Cardiac fibroblast (primary cell): ENCODE measurements at regions not wholly inside any gene's neighbourhood (a gene's known extent, or its start where the extent isn't known, plus 50 kb on each side); places are given as distances from the start of the nearest gene placed in this dataset.

Experiments used
- DNase-seq, 2 donors: peaks; one replicate each; pipeline versions ENCODE4 v3.0.0 to v3.0.0-alpha.2; 2010; ENCODE audit warnings: low read depth in 2 of 2
- H3K4me3 ChIP-seq, 2 donors: replicated peaks in 1 of 2; 1 replicate in 1 of 2; 2 replicates in 1 of 2; pipeline ENCODE4 v1.5.1; 2011; ENCODE audit warnings: low read depth in 2 of 2, low read length in 2 of 2, mild to moderate bottlenecking in 2 of 2, moderate library complexity in 1 of 2
- CTCF ChIP-seq: IDR thresholded peaks from one replicate; pipeline ENCODE4 v1.5.1; 2011; ENCODE audit warnings: low read depth, mild to moderate bottlenecking, low read length, inconsistent platforms

- TF ChIP-seq CTCF: no peak
- DNase-seq: no peak
- H3K4me3 ChIP-seq: no peak overlapping the region
These were observed 87.8 kb upstream of the NTF3 start for GRCh38 chr12:5344131-5344530.

GRCh38 chr12:5345534-5345933, 86.4 kb upstream of the NTF3 start:
- H3K4me3 ChIP-seq: no peak overlapping the region
- TF ChIP-seq CTCF: no peak
- DNase-seq: no peak

- H3K4me3 ChIP-seq: no peak overlapping the region
- TF ChIP-seq CTCF: no peak
- DNase-seq: no peak
These were observed 83.9 kb upstream of the NTF3 start for GRCh38 chr12:5348057-5348456.

GRCh38 chr12:5348491-5348890, 83.4 kb upstream of the NTF3 start:
- no peak for TF ChIP-seq CTCF
- no peak for DNase-seq
- H3K4me3 ChIP-seq: no peak overlapping the region

GRCh38 chr12:5364036-5364770, 67.7 kb upstream of the NTF3 start:
- no peak for DNase-seq
- no peak for TF ChIP-seq CTCF
- H3K4me3 ChIP-seq: no peak overlapping the region

GRCh38 chr12:5369298-5369697, 62.6 kb upstream of the NTF3 start:
- no peak for DNase-seq
- H3K4me3 ChIP-seq: no peak overlapping the region
- no peak for TF ChIP-seq CTCF

GRCh38 chr12:5371631-5372030, 60.3 kb upstream of the NTF3 start:
- no peak for TF ChIP-seq CTCF
- no peak for DNase-seq
- no peak overlapping the region for H3K4me3 ChIP-seq
